ENCODE measurements at regions not wholly inside any gene's neighbourhood (a gene's known extent, or its start where the extent isn't known, plus 50 kb on each side); places are given as distances from the start of the nearest gene placed in this dataset.

GRCh38 chr13:73929287-73929932, 204.8 kb downstream of the KLF12 start:
- no peak for DNase-seq

GRCh38 chr13:73924607-73925006, 209.6 kb downstream of the KLF12 start:
- DNase-seq: no peak

DNA sequence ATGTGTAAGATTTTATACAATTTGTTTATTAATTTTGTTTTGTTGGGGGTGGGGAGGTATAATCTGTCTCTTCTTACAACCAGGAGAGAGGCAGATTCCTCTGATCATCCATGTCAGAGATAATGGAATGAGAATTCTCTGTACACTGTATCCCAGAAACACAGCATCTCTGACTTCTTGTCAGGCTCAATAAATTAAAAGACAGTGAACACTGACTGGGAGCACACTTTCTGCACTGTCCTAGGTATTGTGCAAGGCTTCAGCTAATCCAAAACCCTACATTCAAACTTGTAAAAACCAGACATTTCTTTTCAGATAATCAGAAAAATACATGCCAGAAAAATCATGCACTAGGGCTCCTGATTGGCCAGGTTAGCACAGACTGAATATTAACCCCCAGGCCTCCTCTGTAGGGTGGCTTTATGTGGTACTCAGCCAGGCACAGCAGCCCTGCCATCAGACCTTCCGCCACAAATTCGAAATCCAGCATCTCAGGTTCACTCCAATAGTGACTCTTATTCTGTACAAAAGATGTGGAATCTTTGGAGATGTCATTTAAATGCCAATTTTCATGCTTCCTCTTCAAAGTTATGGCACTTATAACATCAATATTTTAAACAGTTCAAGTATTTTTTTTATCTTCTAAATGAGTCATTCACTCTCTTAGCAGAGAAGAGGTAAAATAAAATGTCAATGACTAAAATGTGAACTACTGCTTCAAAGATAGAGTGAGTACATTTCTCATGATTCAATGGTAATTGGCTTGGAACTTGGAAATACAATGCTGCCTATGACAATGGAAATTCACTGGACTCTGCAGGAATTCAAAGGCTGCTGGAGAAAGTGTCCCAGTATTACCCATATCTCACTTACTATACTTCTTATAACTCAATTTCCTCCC, 211.5 kb downstream of the KLF12 start:
- no peak for DNase-seq

DNA sequence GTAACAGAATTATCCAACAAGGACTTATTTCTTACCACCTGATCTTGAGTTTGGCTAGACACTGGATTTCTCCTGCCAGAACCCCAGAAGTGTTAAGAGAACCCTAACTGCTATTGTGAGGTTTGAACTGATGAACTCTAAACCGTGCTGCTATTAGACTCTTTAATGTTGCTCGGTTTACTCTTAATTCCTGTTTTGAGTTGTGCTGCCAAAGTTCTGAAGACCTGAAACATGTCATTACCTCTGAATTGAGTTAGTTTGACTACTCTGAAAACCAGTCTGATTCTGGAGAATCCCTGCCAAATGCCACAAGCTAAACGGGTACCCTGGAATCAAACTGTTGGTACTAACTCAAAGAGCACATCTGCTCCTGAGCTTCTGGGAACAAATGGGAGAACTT, 215.5 kb downstream of the KLF12 start:
- no peak for DNase-seq

- no peak for DNase-seq
Observed at GRCh38 chr13:73913751-73914518, 220.3 kb downstream of the KLF12 start.

DNA sequence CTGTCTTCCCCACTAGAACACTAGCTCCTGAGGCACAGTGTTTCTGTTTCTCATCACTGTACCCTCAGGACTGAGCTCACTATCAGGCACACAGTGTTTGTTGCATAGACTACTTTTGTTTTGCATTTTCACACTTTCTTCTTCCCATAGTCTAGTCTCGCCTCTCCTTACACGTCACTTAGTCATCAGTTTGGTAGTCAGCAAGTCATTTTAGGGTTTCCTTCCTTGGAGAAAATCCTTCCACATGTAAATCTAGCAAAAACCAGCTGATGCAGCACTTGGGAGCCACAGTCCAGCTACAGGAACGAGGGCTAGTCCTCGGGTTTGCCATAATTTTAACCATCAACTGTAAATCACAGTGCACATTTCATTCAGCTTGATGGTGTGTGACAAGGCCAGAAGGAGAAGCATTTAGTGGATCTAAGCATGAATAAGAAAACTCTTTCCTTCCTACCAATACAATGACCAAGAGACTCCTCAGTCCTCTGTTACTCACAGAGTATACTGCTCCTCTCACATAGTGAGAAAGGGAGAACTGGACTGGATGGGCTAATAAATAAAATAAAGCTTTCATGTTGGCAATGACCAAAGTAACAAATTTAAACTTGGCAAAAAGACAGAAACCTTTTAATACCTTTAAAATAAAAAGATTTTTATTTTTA, 221.0 kb downstream of the KLF12 start:
- no peak for DNase-seq

- no peak for DNase-seq
Observed at GRCh38 chr13:73911361-73911760, 222.8 kb downstream of the KLF12 start.

- DNase-seq: no peak
Observed at GRCh38 chr13:73910733-73911132, 223.5 kb downstream of the KLF12 start.

DNA sequence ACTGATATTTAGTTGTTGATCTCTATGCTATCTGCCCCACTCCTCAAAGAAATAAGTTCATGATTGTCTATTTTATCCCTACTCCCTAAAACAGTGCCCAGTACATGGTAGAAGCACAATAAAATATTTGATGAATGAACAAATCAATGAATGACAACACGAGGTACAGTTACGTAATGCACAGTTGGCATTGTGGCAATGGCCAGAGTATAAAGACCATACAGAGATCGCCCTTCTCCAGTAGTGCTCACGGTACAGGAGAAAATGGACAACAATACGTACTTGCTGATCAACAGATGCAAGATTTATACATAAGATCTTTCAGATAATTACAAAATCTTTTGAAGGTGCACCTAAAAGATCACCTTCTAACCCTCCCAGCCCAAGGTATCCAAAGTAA, 225.4 kb downstream of the KLF12 start:
- DNase-seq: no peak

DNA sequence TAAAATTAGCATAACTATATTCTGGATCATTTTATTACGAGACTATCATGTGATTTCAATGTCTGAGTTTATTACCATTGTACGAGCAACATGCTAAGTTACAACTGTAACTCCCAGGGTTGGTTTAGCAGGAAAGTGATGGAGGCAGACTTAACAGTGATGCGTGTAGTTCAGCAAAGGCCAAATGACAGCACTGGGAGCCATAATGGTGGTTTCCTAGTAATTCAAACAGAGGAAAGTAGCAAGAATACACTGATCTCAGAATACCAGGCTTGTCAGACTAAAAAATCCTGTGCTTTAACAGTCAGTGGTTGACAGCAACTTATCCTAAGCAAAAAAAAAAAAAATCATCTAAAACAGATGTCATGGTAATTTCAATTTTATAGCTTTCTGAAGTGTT, 229.6 kb downstream of the KLF12 start:
- DNase-seq: no peak

DNA sequence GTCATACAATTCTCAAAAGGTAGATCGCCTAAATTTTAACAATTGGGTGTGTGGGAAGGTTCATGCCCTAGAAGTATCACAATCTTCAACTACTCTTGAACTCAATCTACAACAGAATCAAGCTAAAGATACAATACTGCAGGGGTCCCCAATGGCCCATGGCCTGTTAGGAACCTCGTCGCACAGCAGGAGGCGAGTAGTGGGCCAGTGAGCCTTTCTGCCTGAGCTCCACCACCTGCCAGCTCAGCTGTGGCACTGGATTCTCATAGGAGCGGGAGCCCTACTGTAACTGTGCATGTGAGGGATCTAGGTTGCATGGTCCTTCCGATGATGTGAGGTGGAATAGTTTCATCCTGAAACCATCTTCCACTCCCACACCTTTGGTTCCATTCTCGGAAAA, 230.6 kb downstream of the KLF12 start:
- no peak for DNase-seq

GRCh38 chr13:73902847-73903246, 231.4 kb downstream of the KLF12 start:
- DNase-seq: no peak

DNA sequence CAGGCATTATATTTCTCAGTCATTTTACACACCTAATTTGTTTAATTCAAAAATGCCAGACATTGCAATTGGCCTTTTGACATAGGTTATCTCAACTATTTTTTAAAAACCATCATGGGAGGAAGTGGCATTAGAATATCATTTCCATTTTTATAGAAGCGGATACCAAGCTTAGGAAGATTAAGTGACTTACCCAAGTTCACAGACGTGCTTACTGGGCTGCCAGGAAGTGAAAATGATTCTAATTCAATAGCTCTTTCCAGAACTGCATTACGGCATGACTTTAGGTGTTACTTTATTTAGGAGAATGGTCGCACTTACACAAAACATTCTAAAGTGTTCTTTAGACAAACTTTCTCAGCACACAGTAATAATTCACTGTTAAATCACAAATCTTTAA, 231.9 kb downstream of the KLF12 start:
- no peak for DNase-seq

DNA sequence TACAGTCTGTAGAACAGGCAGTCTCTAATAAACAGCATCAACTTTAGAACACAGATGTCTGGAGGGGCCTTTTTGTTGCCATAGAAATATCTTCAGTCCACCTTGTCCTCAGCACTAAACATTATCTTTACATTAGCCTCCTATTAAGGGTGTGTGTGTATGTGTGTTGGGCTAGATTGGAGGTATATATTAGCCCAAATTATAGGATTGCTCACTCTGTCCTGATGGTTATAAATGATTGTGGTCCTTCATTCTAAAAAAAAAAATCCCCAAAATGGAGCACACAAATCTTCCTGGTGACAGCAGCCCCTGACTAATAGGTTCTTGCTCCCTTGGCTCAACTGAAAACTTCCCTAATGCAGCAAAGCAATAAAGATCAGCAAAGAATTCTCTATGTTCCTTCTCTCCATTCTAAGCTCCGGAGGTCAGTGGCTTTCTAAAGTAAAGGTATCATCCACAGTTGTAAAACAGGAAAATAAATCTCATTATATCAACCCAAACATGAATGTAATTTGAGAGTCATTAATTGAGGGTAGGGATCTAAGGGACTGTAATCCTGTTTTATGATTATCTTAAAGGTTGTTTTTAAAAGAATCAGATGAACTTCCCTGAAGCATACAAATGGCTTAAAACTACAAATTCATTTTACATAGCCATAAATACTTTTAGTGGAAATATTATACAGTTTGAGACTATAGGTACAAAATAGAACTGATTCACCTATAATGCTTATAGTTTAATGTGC, 232.7 kb downstream of the KLF12 start:
- no peak for DNase-seq

DNA sequence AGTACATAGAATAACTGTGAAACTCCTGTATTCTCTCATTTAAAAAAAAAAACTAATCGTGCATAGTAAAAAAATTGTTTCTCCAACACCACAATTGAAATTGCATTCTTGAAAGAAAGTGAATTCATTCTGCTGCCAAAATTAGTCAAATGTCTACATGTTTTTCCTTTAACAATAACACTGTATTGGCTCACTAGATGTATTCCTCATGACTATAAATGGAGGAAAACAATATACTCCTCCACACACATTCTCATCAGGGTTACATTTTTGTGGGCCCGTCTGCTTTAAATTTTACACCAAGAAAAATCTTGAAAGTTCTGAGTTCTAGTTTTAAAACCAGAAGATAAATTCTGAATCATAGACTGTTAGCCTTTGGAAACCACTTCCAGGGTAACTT, 233.6 kb downstream of the KLF12 start:
- no peak for DNase-seq

DNA sequence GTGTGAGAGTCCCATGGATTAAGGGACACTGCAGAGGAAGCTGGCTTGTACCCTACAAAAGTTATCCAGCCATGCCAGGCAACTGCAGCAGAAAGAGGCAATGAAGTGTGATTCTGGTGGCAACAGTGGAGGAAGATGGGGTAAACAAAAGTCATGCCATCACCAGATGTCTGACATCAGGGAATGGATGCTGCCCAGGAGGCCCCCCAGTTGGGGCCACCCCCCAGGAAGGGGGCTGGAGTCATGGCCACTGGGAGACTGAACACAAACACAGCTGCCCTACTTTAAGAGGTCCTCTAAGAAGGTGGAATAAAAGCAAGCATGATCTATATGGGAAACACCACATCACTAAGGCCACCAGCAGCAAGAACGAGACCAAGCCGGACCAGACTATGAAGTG, 235.3 kb downstream of the KLF12 start:
- DNase-seq: no peak

DNA sequence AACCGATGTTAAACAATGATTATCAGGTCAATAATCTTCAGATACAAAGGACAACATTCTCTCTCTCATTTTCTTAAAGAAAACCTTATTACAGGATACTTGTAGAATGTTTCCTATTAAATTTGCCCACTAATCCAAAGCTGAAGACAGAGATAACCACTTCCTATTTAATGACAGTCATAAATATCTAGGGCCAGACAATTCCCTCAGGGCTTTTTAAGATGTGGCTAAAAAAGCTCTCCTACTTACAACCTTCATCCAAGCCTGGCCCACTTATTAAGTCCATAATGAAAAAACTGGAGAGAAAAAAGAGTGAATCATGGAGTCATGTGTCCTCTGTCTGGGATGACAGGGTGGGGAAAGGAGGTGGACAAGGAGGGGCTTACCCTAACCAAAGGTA, 235.9 kb downstream of the KLF12 start:
- no peak for DNase-seq

- no peak for DNase-seq
Observed at GRCh38 chr13:73894995-73895571, 239.1 kb downstream of the KLF12 start.

DNA sequence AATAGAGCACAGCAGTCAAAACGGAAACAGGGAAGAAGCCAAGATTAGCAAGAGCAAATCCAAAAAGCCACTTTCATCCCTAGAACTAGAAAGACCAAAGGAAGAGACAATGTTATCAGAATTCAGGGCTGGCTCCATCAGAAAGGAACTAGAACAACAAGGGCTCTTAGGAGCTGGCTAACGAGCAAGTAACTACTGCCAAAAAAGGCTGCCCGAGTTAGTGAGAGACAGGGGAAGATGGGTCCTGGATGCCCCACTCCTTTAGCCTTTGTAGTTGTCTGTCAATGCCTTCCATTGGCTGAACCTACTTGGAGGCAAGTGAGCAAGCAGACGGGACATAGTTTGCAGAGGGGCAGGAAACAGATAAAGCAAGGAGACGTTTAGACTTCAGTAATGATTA, 240.4 kb downstream of the KLF12 start:
- no peak for DNase-seq

DNA sequence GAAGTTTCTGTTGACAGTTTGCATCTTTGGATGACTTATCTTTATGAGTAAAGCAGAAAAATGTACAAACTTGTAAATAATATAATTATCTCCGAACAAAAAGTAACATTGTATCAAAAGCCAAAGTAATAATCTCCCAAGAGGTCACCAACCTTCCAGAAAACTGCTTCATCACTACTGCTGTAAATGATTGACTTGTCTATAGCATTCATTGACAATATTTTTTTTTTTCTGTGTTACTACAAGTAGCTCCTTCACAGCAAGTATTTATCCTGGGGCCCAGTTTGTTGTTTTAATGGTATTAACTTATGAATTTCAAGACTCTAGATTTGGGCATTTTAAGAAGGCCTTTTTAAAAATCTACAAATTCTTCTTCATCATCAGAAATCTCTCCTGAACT, 242.4 kb downstream of the KLF12 start:
- no peak for DNase-seq

DNA sequence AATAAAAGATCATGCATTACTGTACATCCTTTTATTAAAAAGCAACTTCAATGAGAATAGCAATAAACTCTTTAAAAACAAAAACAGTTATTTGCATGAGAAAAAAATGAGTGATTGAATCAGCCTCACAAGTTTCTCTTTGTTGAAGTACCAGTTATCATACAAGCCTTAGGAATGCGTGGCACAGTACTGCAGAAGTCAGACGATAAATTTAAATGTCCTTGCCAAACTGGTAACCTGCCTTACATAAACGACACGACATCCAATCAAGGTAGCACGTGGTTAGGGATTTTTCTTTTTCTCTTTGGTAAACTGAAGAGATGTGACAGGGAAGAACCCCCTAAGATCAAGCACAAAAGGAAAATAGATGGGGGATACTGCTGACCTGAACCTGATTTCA, 251.0 kb downstream of the KLF12 start:
- DNase-seq: no peak

DNA sequence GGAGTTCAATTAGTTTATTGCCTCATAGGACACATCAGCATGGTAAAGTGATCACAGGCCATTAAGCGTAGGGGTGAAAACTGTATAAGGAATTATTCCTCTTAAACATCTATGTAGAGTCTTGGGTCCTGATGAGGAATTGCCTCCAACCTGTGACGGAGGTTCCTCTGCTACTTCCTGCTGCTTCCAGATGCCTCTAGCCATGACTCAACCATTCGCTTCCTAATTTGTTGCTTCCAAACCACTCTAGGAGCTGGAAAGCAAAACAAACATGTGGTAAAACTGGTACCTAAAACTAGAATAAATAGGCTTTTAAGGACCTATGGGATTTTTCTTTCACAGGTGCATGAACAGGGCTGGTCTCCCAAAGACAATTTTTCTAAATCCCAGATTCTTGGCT, 253.8 kb downstream of the KLF12 start:
- DNase-seq: no peak

Measured in Kasumi-1 (cell line).